ENCODE measurements at regions not wholly inside any gene's neighbourhood (a gene's known extent, or its start where the extent isn't known, plus 50 kb on each side); places are given as distances from the start of the nearest gene placed in this dataset.
"Not testable (repeated sequence)": the region's sequence is repeated elsewhere in the genome, so short reads cannot be mapped to it uniquely, and the experiment has no call there.

- Histone ChIP-seq H3K9me3 (peaks cover 8% of the 10 kb centered on the region), H3K4me1 (no peaks in the 10 kb centered on the region), H3K9ac (no peak overlapping the region), H3K4me3 (no peak overlapping the region), H3K27me3 (no peaks in the 10 kb centered on the region), H3K27ac (no peak overlapping the region), H4K20me1 (no peaks in the 10 kb centered on the region), H3K36me3 (no peaks in the 10 kb centered on the region), H3K4me2 (no peak overlapping the region)
- no peak for TF ChIP-seq Cebpa-rat (IDR thresholded peaks at IDR 0.05)
These were observed 542.1 kb upstream of the TUSC1 start for GRCh38 chr9:26220367-26220766.

DNA sequence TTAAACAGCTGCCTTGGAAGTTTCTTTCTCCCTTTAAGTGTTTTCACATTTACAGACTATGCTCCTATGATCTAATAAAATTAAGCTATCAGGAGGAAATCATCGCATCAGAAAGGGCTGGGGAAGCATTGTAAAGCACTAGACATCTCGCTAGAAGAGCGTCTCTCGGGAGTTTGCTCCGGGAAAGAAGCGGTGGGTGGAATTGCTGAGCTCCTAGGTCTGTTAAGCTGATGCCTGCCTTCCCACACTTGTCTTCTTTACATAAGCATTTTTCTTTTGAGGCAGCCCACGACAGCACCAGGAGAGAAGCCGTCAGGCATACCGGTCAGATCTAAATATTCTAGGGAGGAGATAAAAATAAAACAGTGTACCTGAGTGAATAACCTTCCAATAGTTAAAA is 541.7 kb upstream of the TUSC1 start:
- H3K4me3 ChIP-seq = no peak overlapping the region
- no peak overlapping the region for H3K27ac ChIP-seq
- peaks cover 12% of the 10 kb centered on the region for H3K9me3 ChIP-seq
- no peaks in the 10 kb centered on the region for H4K20me1 ChIP-seq
- no peak for TF ChIP-seq Cebpa-rat (IDR thresholded peaks at IDR 0.05)
- H3K27me3 ChIP-seq = no peaks in the 10 kb centered on the region
- no peak overlapping the region for H3K4me2 ChIP-seq
- H3K9ac ChIP-seq = no peak overlapping the region
- no peaks in the 10 kb centered on the region for H3K36me3 ChIP-seq
- no peaks in the 10 kb centered on the region for H3K4me1 ChIP-seq

- H3K27me3 ChIP-seq = no peaks in the 10 kb centered on the region
- no peaks in the 10 kb centered on the region for H3K4me1 ChIP-seq
- H3K9ac ChIP-seq = no peak overlapping the region
- H3K36me3 ChIP-seq = no peaks in the 10 kb centered on the region
- H3K9me3 ChIP-seq = peaks cover 22% of the 10 kb centered on the region
- TF ChIP-seq Cebpa-rat (IDR thresholded peaks at IDR 0.05) = no peak
- no peaks in the 10 kb centered on the region for H4K20me1 ChIP-seq
- no peak overlapping the region for H3K4me3 ChIP-seq
- H3K4me2 ChIP-seq = no peak overlapping the region
- no peak overlapping the region for H3K27ac ChIP-seq
These were observed 538.5 kb upstream of the TUSC1 start for GRCh38 chr9:26216702-26217101.

DNA sequence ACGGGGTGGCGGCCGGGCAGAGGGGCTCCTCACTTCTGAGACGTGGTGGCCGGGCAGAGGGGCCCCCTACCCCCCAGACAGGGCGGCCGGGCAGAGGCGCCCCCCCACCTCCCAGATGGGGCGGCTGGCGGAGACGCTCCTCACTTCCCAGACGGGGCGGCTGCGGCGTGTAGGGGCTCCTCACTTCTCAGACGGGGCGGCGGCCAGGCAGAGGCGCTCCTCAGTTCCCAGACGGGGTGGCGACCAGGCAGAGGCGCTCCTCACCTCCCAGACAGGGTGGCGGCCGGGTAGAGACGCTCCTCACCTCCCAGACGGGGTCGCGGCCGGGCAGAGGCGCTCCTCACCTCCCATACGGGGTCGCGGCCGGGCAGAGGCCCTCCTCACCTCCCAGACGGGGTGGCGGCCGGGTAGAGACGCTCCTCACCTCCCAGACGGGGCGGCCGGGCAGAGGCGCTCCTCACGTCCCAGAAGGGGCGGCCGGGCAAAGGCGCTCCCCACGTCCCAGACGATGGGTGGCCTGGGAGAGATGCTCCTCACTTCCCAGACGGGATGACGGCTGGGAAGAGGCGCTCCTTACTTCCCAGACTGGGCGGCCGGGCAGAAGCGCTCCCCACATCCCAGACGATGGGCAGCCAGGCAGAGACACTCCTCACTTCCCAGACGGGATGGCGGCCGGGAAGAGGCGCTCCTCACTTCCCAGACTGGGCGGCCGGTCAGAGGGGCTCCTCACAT is 536.6 kb upstream of the TUSC1 start:
- not testable (repeated sequence) for H3K9ac ChIP-seq, H3K27ac ChIP-seq, H3K4me2 ChIP-seq, H3K36me3 ChIP-seq, H4K20me1 ChIP-seq, H3K4me3 ChIP-seq, H3K27me3 ChIP-seq, H3K4me1 ChIP-seq
- H3K9me3 ChIP-seq = peaks cover 22% of the 10 kb centered on the region

DNA sequence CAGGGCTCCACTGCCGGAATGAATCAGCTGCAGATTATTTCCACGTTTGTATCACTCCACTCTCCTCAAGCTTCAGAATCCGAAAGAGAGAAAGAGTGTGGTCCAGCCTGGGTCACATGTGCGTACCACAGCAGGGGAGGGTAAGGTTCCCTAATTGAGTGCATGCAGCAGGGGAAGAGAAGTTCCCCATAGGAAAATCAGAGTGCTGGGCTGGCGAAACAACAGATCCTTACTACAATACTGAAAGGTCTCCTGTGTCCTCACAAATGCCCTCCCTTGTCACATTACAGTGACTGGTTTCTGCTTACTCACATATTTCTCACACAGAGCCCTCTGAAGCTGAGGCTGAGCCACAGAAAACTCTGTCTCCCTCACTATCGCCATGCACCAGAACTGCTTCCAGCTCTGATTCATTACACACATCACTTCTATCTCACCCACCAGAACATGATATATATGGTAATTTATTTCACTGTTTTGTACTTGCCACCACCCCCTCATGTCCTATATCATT is 532.2 kb upstream of the TUSC1 start:
- TF ChIP-seq Cebpa-rat (IDR thresholded peaks at IDR 0.05) = no peak

DNA sequence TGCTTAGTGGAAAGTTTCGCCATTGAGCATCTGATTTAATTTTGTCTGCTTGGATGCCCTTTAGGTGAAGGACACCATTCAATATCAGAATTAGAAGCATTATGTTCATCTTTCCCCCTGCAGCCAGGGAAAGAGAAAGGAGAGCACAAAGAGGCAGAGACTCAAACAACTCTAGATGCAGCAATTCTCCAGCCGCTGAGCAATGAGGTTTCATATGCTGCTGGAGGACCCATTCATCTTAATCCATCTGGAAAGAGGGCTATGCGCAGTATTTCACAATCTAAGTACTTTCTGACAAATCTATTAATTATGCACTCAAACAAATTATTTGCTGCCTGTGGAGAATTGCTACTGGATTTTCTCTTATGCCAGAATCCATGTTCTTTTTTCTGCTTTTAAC is 527.0 kb upstream of the TUSC1 start:
- no peak for TF ChIP-seq Cebpa-rat (IDR thresholded peaks at IDR 0.05)
- no peak overlapping the region for H3K27ac ChIP-seq
- H3K4me2 ChIP-seq = no peak overlapping the region
- H3K9ac ChIP-seq = no peak overlapping the region
- H3K4me1 ChIP-seq = no peaks in the 10 kb centered on the region
- H3K27me3 ChIP-seq = no peaks in the 10 kb centered on the region
- H4K20me1 ChIP-seq = no peaks in the 10 kb centered on the region
- H3K4me3 ChIP-seq = no peak overlapping the region
- no peaks in the 10 kb centered on the region for H3K9me3 ChIP-seq
- no peaks in the 10 kb centered on the region for H3K36me3 ChIP-seq

More for the DNA sequence above, 532.2 kb upstream of the TUSC1 start:
- no peaks in the 10 kb centered on the region for H3K27me3 ChIP-seq
- H3K4me1 ChIP-seq = no peaks in the 10 kb centered on the region
- no peak overlapping the region for H3K4me2 ChIP-seq
- H3K4me3 ChIP-seq = no peak overlapping the region
- peaks cover 14% of the 10 kb centered on the region for H3K9me3 ChIP-seq
- no peak overlapping the region for H3K9ac ChIP-seq
- no peak overlapping the region for H3K27ac ChIP-seq
- no peaks in the 10 kb centered on the region for H4K20me1 ChIP-seq
- no peaks in the 10 kb centered on the region for H3K36me3 ChIP-seq

- Histone ChIP-seq H3K9ac (no peak overlapping the region), H4K20me1 (no peaks in the 10 kb centered on the region), H3K4me3 (no peak overlapping the region), H3K4me2 (no peak overlapping the region), H3K9me3 (peaks cover 11% of the 10 kb centered on the region), H3K27ac (no peak overlapping the region), H3K36me3 (no peaks in the 10 kb centered on the region), H3K4me1 (no peaks in the 10 kb centered on the region), H3K27me3 (no peaks in the 10 kb centered on the region)
- TF ChIP-seq Cebpa-rat (IDR thresholded peaks at IDR 0.05) = no peak
These were observed 515.0 kb upstream of the TUSC1 start for GRCh38 chr9:26193237-26193636.

DNA sequence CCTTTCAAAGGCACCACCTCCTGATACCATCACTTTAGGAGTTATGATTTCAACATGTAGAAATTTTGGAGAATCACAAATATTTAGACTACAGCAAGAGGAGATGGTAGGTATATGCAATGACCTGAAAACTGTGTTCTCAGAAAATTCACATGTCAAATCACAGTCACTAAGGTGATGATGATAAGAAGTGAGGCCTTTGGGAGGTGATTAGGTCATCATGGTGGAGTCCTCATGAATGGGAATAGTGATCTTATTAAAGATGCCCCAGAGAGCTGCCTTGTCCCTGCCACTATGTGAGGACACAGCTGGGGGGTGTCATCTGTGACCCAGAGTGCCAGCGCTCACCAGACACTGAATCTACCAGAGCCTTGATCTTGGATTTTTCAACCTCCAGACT is 513.5 kb upstream of the TUSC1 start:
- Histone ChIP-seq H3K9me3 (peaks cover 13% of the 10 kb centered on the region), H3K27me3 (no peaks in the 10 kb centered on the region), H3K4me3 (no peak overlapping the region), H3K36me3 (no peaks in the 10 kb centered on the region), H3K4me1 (no peaks in the 10 kb centered on the region), H4K20me1 (no peaks in the 10 kb centered on the region), H3K27ac (no peak overlapping the region), H3K4me2 (no peak overlapping the region), H3K9ac (no peak overlapping the region)
- TF ChIP-seq Cebpa-rat (IDR thresholded peaks at IDR 0.05) = no peak

DNA sequence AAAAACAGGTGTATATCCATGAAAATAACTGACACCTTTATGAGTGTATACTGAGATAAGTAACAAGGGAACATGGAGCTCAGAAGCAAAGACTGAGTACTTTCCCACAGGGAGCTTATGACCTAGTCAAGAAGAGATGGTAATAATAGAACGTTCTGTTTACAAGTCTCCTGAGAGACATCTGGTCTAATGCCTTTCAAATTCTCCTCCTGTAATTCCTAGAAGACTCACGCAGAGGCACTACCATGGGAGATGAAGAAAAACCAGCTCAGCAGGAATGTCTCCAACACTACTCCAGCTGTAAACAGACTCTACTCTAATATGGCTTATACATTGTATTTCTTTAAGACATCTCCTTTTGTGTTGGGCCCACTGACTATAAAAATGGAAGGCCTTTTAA is 503.6 kb upstream of the TUSC1 start:
- Histone ChIP-seq H4K20me1 (no peaks in the 10 kb centered on the region), H3K4me3 (no peak overlapping the region), H3K27ac (no peak overlapping the region), H3K27me3 (no peaks in the 10 kb centered on the region), H3K4me1 (no peaks in the 10 kb centered on the region), H3K36me3 (no peaks in the 10 kb centered on the region), H3K9me3 (no peaks in the 10 kb centered on the region), H3K9ac (no peak overlapping the region), H3K4me2 (no peak overlapping the region)
- no peak for TF ChIP-seq Cebpa-rat (IDR thresholded peaks at IDR 0.05)

- H3K36me3 ChIP-seq = no peaks in the 10 kb centered on the region
- H3K4me2 ChIP-seq = no peak overlapping the region
- no peak overlapping the region for H3K27ac ChIP-seq
- no peaks in the 10 kb centered on the region for H4K20me1 ChIP-seq
- H3K27me3 ChIP-seq = no peaks in the 10 kb centered on the region
- TF ChIP-seq Cebpa-rat (IDR thresholded peaks at IDR 0.05) = no peak
- no peak overlapping the region for H3K4me3 ChIP-seq
- no peaks in the 10 kb centered on the region for H3K9me3 ChIP-seq
- no peak overlapping the region for H3K9ac ChIP-seq
- H3K4me1 ChIP-seq = no peaks in the 10 kb centered on the region
These were observed 498.4 kb upstream of the TUSC1 start for GRCh38 chr9:26176628-26177027.

DNA sequence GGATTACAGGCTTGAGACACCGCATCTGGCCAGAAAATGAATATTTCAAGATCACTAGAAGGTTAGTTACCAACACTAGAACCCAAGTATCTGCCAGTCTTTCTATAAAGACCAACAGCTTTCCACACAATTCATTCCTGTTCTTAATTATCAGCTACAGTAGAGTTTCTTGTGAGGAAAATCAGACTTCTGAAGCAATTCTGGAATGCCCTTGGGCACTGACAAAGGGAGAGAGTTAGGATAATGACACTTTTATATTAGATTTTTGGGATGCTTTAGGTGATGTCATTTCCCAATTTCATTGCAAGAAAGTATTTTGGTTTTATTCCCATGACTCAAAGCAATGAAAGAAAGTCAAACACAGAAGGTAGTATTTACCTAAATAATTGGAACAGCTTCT is 497.0 kb upstream of the TUSC1 start:
- Histone ChIP-seq H3K36me3 (no peaks in the 10 kb centered on the region), H4K20me1 (no peaks in the 10 kb centered on the region), H3K4me1 (no peaks in the 10 kb centered on the region), H3K4me2 (no peak overlapping the region), H3K9ac (no peak overlapping the region), H3K27ac (no peak overlapping the region), H3K4me3 (no peak overlapping the region), H3K9me3 (no peaks in the 10 kb centered on the region), H3K27me3 (no peaks in the 10 kb centered on the region)
- TF ChIP-seq Cebpa-rat (IDR thresholded peaks at IDR 0.05) = no peak
